ENCODE measurements at regions not wholly inside any gene's neighbourhood (a gene's known extent, or its start where the extent isn't known, plus 50 kb on each side); places are given as distances from the start of the nearest gene placed in this dataset.

GRCh38 chr13:109945206-109945960 lies 159.0 kb upstream of the IRS2 start:
- no peak for TF ChIP-seq CTCF (IDR thresholded peaks at IDR 0.05; ENCODE audit: low read length, missing control alignments)
- H3K4me3 ChIP-seq (replicated peaks; ENCODE audit: low read depth, low read length): no peak overlapping the region
- DNase-seq (ENCODE audit: low read depth): peak; percentile 75

GRCh38 chr13:109941951-109942350 lies 155.6 kb upstream of the IRS2 start:
- TF ChIP-seq CTCF (IDR thresholded peaks at IDR 0.05; ENCODE audit: low read length, missing control alignments): no peak
- no peak overlapping the region for H3K4me3 ChIP-seq (replicated peaks; ENCODE audit: low read depth, low read length)
- peak; percentile 47 for DNase-seq (ENCODE audit: low read depth)

GRCh38 chr13:109941221-109941620 lies 154.8 kb upstream of the IRS2 start:
- no peak for DNase-seq (ENCODE audit: low read depth)
- no peak for TF ChIP-seq CTCF (IDR thresholded peaks at IDR 0.05; ENCODE audit: low read length, missing control alignments)
- no peak overlapping the region for H3K4me3 ChIP-seq (replicated peaks; ENCODE audit: low read depth, low read length)

- H3K4me3 ChIP-seq (replicated peaks; ENCODE audit: low read depth, low read length): no peak overlapping the region
- TF ChIP-seq CTCF (IDR thresholded peaks at IDR 0.05; ENCODE audit: low read length, missing control alignments): no peak
Measured at GRCh38 chr13:109940637-109941036, 154.3 kb upstream of the IRS2 start.

GRCh38 chr13:109939838-109940237 lies 153.5 kb upstream of the IRS2 start:
- TF ChIP-seq CTCF (IDR thresholded peaks at IDR 0.05; ENCODE audit: low read length, missing control alignments): no peak
- no peak for DNase-seq (ENCODE audit: low read depth)

More at GRCh38 chr13:109940637-109941036, 154.3 kb upstream of the IRS2 start:
- DNase-seq (ENCODE audit: low read depth): no peak

GRCh38 chr13:109939180-109939579 lies 152.8 kb upstream of the IRS2 start:
- DNase-seq (ENCODE audit: low read depth): no peak
- H3K4me3 ChIP-seq (replicated peaks; ENCODE audit: low read depth, low read length): no peak overlapping the region
- no peak for TF ChIP-seq CTCF (IDR thresholded peaks at IDR 0.05; ENCODE audit: low read length, missing control alignments)

More at GRCh38 chr13:109939838-109940237, 153.5 kb upstream of the IRS2 start:
- no peak overlapping the region for H3K4me3 ChIP-seq (replicated peaks; ENCODE audit: low read depth, low read length)
